ENCODE measurements at regions not wholly inside any gene's neighbourhood (a gene's known extent, or its start where the extent isn't known, plus 50 kb on each side); places are given as distances from the start of the nearest gene placed in this dataset.

GRCh38 chr5:62681117-62681850 lies 102.7 kb downstream of the LRRC70 start:
- H3K4me3 ChIP-seq (ENCODE audit: low read depth, low read length): no peak overlapping the region
- no peak for DNase-seq (ENCODE audit: low read depth)
- TF ChIP-seq, protein P1, sequence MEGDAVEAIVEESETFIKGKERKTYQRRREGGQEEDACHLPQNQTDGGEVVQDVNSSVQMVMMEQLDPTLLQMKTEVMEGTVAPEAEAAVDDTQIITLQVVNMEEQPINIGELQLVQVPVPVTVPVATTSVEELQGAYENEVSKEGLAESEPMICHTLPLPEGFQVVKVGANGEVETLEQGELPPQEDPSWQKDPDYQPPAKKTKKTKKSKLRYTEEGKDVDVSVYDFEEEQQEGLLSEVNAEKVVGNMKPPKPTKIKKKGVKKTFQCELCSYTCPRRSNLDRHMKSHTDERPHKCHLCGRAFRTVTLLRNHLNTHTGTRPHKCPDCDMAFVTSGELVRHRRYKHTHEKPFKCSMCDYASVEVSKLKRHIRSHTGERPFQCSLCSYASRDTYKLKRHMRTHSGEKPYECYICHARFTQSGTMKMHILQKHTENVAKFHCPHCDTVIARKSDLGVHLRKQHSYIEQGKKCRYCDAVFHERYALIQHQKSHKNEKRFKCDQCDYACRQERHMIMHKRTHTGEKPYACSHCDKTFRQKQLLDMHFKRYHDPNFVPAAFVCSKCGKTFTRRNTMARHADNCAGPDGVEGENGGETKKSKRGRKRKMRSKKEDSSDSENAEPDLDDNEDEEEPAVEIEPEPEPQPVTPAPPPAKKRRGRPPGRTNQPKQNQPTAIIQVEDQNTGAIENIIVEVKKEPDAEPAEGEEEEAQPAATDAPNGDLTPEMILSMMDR (conservative IDR thresholded peaks at IDR 0.05; ENCODE audit: low read depth, low read length): no peak

GRCh38 chr5:62680121-62680520 lies 101.5 kb downstream of the LRRC70 start:
- no peak for DNase-seq (ENCODE audit: low read depth)
- TF ChIP-seq, protein P1 (conservative IDR thresholded peaks at IDR 0.05; ENCODE audit: low read depth, low read length): no peak
- no peak overlapping the region for H3K4me3 ChIP-seq (ENCODE audit: low read depth, low read length)

All from epithelial cell of proximal tubule (primary cell).